Parathyroid adenoma (tissue), 2 donors: ENCODE measurements at regions not wholly inside any gene's neighbourhood (a gene's known extent, or its start where the extent isn't known, plus 50 kb on each side); places are given as distances from the start of the nearest gene placed in this dataset.
"Not testable (repeated sequence)": the region's sequence is repeated elsewhere in the genome, so short reads cannot be mapped to it uniquely, and the experiment has no call there.

Experiments
- H2AFZ ChIP-seq: fragments of 300-600 bp; sonication (generic); one replicate; pipeline ENCODE4 v1.7.0; 2017; ENCODE audit warnings: antibody characterized with exemption, mild to moderate bottlenecking
- H3K27ac ChIP-seq: fragments of 300-600 bp; sonication (generic); one replicate; pipeline ENCODE4 v1.7.0; 2017
- H3K27me3 ChIP-seq: fragments of 300-600 bp; sonication (generic); one replicate; pipeline ENCODE4 v1.7.0; 2017; ENCODE audit warnings: low read length; ENCODE audit not compliant: control insufficient read depth, insufficient read depth
- H3K36me3 ChIP-seq: fragments of 300-600 bp; sonication (generic); one replicate; pipeline ENCODE4 v1.7.0; 2017; ENCODE audit warnings: low read length; ENCODE audit not compliant: control insufficient read depth, insufficient read depth
- H3K4me1 ChIP-seq: fragments of 300-600 bp; sonication (generic); one replicate; pipeline ENCODE4 v1.7.0; 2017; ENCODE audit warnings: control low read depth
- H3K4me2 ChIP-seq: fragments of 300-600 bp; sonication (generic); one replicate; pipeline ENCODE4 v1.7.0; 2017; ENCODE audit warnings: low read length
- H3K4me3 ChIP-seq: fragments of 300-600 bp; sonication (generic); one replicate; pipeline ENCODE4 v1.7.0; 2017; ENCODE audit warnings: low read depth, low read length
- H3K79me2 ChIP-seq: fragments of 300-600 bp; sonication (generic); one replicate; pipeline ENCODE4 v1.7.0; 2017; ENCODE audit warnings: control low read depth
- H3K9ac ChIP-seq: fragments of 300-600 bp; sonication (generic); one replicate; pipeline ENCODE4 v1.7.0; 2017; ENCODE audit warnings: mild to moderate bottlenecking
- H3K9me3 ChIP-seq: fragments of 300-600 bp; sonication (generic); one replicate; pipeline ENCODE4 v1.7.0; 2017; ENCODE audit warnings: low read length; ENCODE audit not compliant: control insufficient read depth
- CTCF ChIP-seq: fragments of 300-600 bp; sonication (generic); IDR thresholded peaks from one replicate; pipeline ENCODE4 v1.7.0; 2017; ENCODE audit warnings: antibody characterized with exemption, mild to moderate bottlenecking
- donor health status: primary hyperparathyroidism.

GRCh38 chr10:42421812-42422211 is 216.6 kb downstream of the ZNF33B start:
- Histone ChIP-seq H3K4me2 (peak overlapping the region; percentile 19), H3K27me3 (no peaks in the 10 kb centered on the region), H3K9ac (no peak overlapping the region), H3K79me2 (no peaks in the 10 kb centered on the region), H3K36me3 (no peaks in the 10 kb centered on the region), H3K9me3 (no peaks in the 10 kb centered on the region), H3K4me3 (no peak overlapping the region), H3K27ac (no peak overlapping the region), H3K4me1 (peaks cover 6% of the 10 kb centered on the region), H2AFZ (no peak overlapping the region)
- TF ChIP-seq CTCF, result no peak

GRCh38 chr10:42419789-42420188 is 218.6 kb downstream of the ZNF33B start:
- no peak overlapping the region for H3K27ac ChIP-seq
- no peaks in the 10 kb centered on the region for H3K36me3 ChIP-seq
- no peak overlapping the region for H3K9ac ChIP-seq
- H3K4me3 ChIP-seq, result no peak overlapping the region
- no peak overlapping the region for H3K4me2 ChIP-seq
- no peaks in the 10 kb centered on the region for H3K27me3 ChIP-seq
- H3K4me1 ChIP-seq, result peaks cover 6% of the 10 kb centered on the region
- no peaks in the 10 kb centered on the region for H3K79me2 ChIP-seq
- H2AFZ ChIP-seq, result no peak overlapping the region
- no peak for TF ChIP-seq CTCF
- no peaks in the 10 kb centered on the region for H3K9me3 ChIP-seq

GRCh38 chr10:42380926-42381547 is 257.3 kb downstream of the ZNF33B start:
- no peaks in the 10 kb centered on the region for H3K36me3 ChIP-seq
- no peak overlapping the region for H2AFZ ChIP-seq
- no peaks in the 10 kb centered on the region for H3K79me2 ChIP-seq
- no peaks in the 10 kb centered on the region for H3K9me3 ChIP-seq
- no peaks in the 10 kb centered on the region for H3K27me3 ChIP-seq
- H3K27ac ChIP-seq, result no peak overlapping the region
- H3K4me2 ChIP-seq, result no peak overlapping the region
- H3K9ac ChIP-seq, result no peak overlapping the region
- H3K4me1 ChIP-seq, result no peaks in the 10 kb centered on the region
- H3K4me3 ChIP-seq, result no peak overlapping the region
- no peak for TF ChIP-seq CTCF

GRCh38 chr10:42367532-42368230 is 270.7 kb downstream of the ZNF33B start:
- no peaks in the 10 kb centered on the region for H3K36me3 ChIP-seq
- no peaks in the 10 kb centered on the region for H3K9me3 ChIP-seq
- peak overlapping the region; percentile 82 for H3K4me2 ChIP-seq
- TF ChIP-seq CTCF, result no peak
- H3K4me1 ChIP-seq, result no peaks in the 10 kb centered on the region
- peak overlapping the region; percentile 64 for H3K4me3 ChIP-seq
- H3K9ac ChIP-seq, result no peak overlapping the region
- H2AFZ ChIP-seq, result peak overlapping the region; percentile 50
- H3K79me2 ChIP-seq, result no peaks in the 10 kb centered on the region
- no peak overlapping the region for H3K27ac ChIP-seq
- H3K27me3 ChIP-seq, result no peaks in the 10 kb centered on the region

- Histone ChIP-seq H3K9ac (no peak overlapping the region), H3K27ac (no peak overlapping the region), H3K27me3 (no peaks in the 10 kb centered on the region), H3K79me2 (no peaks in the 10 kb centered on the region), H3K9me3 (peaks cover 3% of the 10 kb centered on the region), H3K4me3 (no peak overlapping the region), H2AFZ (no peak overlapping the region), H3K4me2 (no peak overlapping the region), H3K36me3 (no peaks in the 10 kb centered on the region), H3K4me1 (no peaks in the 10 kb centered on the region)
- no peak for TF ChIP-seq CTCF
These were observed 286.6 kb downstream of the ZNF33B start for GRCh38 chr10:42351745-42352144.

- not testable (repeated sequence) for H3K4me3 ChIP-seq, H3K27me3 ChIP-seq, H3K79me2 ChIP-seq, H3K27ac ChIP-seq, H3K9me3 ChIP-seq, H3K4me2 ChIP-seq, H2AFZ ChIP-seq, H3K9ac ChIP-seq, H3K4me1 ChIP-seq, H3K36me3 ChIP-seq
These were observed 301.6 kb downstream of the ZNF33B start for GRCh38 chr10:42336593-42337337.
